ENCODE measurements at regions not wholly inside any gene's neighbourhood (a gene's known extent, or its start where the extent isn't known, plus 50 kb on each side); places are given as distances from the start of the nearest gene placed in this dataset.
"Not testable (repeated sequence)": the region's sequence is repeated elsewhere in the genome, so short reads cannot be mapped to it uniquely, and the experiment has no call there.

DNA sequence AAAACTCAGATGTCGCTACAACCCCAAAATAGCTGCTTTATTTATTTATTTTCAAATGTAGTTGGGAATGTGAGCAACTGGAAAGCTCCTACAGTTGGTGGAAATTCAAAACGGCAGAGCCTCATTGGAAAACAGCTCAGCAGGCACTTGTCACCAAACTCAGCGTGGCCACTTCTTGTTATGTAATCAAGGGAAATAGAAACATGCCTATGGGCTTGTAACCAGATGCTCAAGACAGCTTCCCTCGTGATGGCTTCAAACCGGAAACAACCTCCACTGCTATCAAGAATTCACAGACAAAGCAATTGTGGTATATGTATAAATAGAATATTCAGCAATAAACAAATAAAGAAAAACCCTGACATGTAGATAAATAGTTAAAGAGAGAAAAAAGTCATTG, 627.8 kb upstream of the SLC10A2 start:
- no peak for DNase-seq (ENCODE audit: low read depth in 2 of 2)

DNA sequence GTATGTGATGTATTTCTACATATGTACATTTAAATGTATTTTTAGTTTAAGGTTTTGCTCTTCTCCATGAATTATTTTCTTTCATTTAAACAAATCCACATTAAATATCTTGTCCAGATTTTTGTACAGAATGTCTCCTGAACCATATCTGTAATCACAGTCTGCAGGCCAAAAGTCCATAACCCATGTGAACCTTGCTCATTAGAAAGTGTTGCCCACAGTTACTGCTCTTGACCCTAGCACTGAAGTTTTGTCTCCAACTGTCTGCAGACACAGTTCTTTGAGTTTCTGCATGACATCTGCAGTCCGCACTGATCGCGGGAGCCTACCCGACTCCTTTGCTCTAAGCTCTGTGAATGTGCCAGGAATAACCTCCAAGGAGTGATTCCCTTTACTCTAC, 626.2 kb upstream of the SLC10A2 start:
- DNase-seq (ENCODE audit: low read depth in 2 of 2), result no peak

DNA sequence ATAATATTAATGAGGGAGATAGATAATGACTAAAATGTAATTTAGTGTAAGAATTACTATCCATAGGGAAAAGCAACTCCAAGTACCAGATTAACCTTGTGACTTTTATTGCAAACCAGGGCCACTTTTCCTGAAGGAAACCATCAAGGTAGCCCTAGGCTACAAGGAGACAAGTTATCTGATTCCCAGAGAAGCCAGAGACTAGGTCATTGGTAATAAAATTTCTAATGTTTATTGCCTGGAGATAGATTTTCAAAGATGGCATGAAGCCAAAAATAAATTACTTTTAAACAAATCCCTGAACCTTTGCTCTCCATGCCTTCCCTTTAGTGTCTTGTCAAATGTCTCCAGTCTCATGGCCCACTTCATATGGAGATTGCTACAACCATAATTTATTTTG, 610.1 kb upstream of the SLC10A2 start:
- DNase-seq (ENCODE audit: low read depth in 2 of 2), result no peak

DNA sequence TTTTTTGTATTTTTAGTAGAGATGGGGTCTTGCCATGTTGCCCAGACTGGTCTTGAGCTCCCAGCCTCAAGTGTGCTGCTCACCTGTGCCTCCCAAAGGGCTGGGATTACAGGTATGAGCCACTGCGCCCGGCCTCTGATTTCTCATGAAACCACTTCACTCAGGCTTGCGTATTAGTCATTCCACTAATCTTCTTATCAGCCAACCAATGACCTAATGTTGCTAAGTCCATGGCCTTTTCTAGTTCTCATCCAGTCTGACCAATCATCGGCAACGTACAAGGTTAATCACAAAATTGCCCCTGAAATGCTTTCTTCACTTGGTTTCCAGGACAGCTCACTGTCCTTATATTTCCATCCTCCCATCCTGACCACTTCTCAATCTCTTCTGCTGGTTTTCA, 605.3 kb upstream of the SLC10A2 start:
- DNase-seq (ENCODE audit: low read depth in 2 of 2), result no peak

DNA sequence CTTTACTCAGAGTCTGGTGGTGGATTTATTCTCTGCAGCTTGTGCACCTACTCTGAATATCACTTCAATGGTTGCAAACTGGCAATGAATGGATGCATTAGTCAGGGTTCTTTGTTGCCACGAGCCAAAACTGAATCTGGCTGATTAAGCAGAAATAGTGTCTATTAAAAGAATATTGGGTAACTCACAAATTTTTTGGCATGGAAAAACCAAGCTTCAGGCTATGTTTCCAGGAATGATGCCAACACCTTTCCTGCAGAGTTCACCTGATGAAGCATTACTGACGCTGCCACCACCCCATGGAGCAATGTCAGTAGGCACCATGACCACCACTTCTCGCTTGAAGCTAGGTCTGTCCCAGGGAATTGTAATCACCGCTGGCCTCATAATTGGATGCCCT, 597.8 kb upstream of the SLC10A2 start:
- no peak for DNase-seq (ENCODE audit: low read depth in 2 of 2)

DNA sequence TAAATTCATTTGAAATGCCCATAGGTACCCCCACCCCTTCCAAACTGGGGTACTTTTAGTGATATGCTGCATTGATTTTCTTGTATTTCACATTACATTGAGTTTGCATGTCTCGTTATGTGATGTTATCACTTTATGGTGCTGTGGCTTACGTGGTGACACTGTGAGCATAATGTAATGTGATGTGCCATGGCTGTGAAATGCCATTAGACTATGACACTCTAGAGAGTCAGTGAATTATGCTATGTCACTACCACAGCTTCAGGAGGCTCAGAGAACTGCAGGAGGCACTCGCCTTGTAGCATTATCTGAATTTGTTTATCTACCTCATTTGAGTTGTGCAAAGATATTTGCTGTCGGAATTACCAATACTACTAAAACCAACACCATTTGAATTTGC, 590.1 kb upstream of the SLC10A2 start:
- DNase-seq (ENCODE audit: low read depth in 2 of 2), result no peak

DNA sequence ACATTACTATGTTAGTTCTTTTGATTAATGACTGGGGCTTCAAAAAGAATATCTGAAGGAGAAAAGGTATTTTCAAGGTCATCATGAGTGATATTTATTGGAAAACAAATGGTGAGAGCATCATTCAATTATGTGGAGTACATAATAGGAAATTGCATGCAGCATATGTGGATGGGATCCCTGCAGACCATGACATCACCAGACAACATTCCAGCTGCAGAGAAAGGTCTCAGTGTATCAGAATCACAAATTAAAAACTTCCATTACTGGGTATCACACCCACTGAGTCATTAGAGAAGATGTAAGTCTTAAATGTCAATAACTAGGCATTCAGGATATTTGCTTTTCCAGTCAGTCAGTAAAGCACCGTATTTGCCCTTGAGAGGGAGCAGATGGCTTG, 574.4 kb upstream of the SLC10A2 start:
- DNase-seq (ENCODE audit: low read depth in 2 of 2), result no peak

DNA sequence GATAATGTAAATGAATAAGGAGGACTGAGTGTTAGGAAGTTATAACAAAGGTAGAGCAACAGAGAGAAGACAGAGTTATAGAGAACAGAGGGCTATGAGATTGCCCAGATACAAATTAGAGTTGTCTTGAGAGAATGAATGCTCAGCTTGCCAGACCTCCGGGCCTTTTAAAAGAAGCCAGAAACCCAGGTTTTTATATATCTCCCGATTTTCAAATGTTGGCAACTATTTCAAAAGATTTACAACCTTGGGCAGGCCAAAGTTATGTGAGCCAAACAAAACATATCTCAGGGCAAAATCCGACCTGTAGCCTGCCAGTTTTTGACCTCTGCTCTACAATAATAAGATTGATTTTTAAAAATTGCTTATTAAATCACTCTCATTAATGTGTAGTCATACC, 573.1 kb upstream of the SLC10A2 start:
- no peak for DNase-seq (ENCODE audit: low read depth in 2 of 2)

DNA sequence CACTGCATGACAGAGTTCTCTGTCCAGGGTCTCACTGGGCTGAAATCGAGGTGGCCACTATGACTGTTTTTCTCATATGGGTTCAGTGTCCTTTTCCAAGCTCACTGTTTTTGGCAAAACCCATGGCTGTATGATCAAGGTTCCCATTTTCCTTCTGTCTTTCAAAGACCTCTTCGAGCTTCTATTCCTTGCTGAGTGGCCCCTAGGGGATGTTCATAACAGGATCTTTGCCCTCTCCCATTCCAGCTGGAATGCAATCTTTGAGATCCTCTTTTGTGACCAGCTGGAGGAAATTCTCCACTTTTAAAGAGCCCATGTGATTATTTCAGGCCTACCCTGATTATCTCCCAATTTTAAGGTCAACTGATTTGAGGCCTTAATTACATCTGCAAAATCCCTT, 572.5 kb upstream of the SLC10A2 start:
- no peak for DNase-seq (ENCODE audit: low read depth in 2 of 2)

DNA sequence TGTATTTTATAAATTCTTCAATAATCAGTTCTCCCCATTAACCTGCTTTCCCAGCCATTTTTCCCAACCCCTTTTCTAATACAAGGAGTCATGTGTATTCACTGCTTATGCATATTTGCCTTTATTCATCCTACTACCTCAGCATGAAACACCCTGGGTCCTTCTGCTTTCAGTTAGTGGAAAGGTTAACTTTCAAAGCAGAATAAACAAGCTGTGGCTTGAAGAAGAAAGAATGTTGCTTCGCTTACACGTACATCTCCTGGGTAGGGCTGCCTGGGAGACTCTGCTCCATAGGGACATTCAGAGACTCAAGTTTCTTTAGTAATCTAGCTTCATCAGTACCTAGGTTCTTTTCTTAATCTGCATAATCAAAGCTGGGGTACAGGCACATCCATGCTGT, 567.8 kb upstream of the SLC10A2 start:
- DNase-seq (ENCODE audit: low read depth in 2 of 2), result no peak

DNA sequence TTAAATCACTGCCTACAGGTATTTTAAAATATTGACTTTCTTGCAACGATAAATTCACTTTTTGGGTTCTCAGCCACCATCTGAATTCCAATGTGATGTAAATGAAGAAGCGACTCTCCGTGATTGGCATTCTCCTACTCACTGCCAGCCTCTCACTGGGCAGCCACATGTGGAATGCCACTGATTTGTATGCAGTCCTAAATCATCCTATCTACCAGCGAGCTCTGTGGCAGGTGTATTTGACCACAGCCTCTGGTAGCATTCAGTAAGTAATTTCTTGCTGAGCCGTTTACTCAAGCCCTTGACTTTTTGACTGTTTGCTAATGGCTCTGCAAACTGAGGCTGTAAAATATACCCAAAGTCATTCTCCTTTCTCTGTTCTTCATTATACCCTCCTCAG, 559.0 kb upstream of the SLC10A2 start:
- no peak for DNase-seq (ENCODE audit: low read depth in 2 of 2)

DNA sequence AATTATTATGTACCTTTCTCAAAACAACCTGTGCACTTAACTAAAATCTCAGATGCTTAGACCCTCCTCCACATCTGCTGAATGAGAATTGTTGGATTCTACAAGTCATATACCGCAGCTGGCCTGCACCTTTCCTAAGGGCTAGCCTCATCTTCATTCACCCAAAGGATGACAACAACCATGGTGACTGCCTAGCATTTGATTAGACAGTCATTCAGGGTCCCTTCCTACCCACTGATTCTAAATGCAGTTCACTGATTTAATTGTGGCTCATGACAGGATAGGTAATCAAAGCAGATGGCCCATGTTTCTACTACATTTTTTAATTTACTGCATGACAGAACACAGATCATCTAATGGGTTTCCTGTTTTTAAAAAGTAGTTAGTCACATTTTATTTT, 551.9 kb upstream of the SLC10A2 start:
- DNase-seq (ENCODE audit: low read depth in 2 of 2), result no peak

DNA sequence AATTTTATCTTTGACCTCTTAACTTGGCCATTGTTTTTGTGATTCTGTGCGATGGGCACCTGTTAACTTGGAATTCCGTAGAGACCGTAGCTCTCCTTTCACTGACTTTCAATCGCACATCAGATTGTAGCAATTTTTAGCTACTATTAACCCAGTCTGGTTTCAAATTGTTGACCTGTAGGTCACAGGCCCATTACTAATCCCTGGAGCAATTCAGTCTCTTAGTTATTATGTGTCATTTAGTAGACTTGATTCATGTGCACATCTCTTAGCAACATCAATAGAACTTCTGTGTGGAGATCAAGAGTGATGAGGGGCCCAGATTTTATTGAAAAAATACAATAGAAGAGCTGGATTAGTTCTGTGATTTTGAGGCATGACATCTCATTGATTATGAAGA, 549.6 kb upstream of the SLC10A2 start:
- no peak for DNase-seq (ENCODE audit: low read depth in 2 of 2)

DNA sequence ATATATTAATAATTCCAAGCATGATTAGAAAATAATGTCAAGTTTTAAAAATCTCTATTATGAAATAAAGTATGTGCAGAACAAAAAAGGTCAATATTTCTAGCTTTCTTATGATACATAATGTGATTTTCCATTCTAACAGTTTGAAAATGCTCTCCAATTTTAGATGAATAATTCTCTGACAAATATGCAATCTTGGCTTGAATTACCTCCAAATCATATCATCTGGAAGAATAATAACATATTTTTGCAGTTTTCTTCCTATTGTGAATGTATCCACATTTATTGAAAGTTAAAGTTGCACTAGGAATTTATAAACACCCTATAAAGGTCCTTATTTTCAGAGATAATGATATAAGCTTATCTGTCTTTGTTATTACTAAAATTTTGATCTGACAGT, 548.5 kb upstream of the SLC10A2 start:
- DNase-seq (ENCODE audit: low read depth in 2 of 2), result no peak

DNA sequence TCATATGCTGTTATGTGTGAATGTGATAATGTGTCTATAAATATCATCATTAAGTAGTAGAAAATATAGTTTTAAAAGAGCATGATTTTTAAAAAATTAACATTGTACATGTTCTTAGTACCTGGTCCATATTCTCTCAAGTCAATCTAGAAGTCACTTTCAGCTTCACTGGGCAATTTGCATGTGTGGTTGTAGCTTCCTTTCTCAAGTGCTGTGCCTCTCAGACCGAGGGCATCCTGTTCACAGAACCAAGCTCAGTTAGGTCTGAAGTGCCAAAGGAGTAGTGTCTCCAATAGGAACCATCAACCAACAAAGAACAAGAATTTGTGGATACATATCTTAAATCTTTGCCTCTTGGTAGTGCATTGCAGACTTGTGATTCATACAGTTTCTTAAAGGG, 541.8 kb upstream of the SLC10A2 start:
- DNase-seq (ENCODE audit: low read depth in 2 of 2), result no peak

DNA sequence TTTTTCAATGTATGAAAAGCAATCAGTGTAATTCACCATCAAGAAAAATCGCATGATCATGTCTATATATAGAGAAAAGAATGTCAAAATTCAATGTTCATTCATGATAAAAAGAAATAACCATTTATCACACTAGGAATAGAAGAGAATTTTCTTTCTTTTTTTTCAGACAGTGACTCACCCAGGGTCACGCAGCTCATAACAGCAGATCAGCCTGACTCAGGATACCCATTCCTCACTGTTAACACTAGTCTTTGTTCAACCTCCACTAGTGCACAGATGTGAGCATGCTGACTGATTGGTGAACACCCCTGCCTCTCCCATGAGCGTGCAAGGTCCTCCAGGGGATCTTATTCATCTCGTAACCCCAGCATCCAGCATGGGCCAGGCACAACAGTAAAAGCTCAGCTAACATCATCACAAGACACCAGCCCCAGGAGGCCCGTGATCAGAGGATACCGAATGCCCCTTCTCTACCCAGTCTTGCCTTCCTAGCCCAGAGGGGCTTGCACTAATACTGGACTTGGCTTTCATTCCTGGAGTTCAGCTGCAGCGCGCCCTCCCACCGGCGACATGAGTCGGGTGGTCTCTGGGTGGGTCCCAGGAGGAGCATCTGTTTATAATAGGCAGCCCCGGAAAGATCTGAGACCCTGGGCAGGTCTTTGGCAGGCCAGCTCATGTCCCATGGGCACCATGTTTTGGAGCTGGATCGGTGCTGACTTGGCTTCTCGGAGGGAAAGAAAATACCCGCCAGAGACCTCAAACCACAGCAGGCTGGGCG, 539.5 kb upstream of the SLC10A2 start:
- no peak for DNase-seq (ENCODE audit: low read depth in 2 of 2)

DNA sequence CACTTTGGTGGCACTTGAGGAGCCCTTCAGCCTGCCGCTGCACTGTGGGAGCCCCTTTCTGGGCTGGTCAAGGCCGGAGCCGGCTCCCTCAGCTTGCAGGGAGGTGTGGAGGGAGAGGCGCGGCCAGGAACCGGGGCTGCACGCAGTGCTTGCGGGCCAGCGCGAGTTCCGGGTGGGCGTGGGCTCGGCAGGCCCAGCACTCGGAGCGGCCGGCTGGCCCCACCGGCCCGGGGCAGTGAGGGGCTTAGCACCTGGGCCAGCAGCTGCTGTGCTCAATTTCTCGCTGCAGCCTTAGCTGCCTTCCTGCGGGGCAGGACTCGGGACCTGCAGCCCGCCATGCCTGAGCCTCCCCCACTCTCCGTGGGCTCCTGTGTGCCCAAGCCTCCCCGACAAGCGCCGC, 533.7 kb upstream of the SLC10A2 start:
- DNase-seq (ENCODE audit: low read depth in 2 of 2), result not testable (repeated sequence)

DNA sequence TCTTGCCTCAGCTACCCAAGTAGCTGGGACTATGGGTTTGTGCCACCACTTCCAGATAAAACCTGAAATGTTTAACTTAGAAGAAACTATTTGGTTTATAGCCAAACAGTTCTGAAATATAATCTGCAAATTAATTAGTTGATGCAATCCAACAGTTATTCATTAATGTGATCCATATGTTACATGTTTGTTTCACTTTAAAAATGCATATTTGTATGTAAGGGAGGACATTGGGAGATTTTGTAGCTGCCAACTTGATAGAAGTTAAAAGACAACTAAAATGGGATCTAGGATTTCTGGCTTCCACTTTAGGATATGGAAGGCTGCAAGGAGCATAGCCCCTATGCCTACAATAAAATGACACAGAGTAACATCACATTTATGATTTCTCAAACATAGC, 532.5 kb upstream of the SLC10A2 start:
- no peak for DNase-seq (ENCODE audit: low read depth in 2 of 2)

DNA sequence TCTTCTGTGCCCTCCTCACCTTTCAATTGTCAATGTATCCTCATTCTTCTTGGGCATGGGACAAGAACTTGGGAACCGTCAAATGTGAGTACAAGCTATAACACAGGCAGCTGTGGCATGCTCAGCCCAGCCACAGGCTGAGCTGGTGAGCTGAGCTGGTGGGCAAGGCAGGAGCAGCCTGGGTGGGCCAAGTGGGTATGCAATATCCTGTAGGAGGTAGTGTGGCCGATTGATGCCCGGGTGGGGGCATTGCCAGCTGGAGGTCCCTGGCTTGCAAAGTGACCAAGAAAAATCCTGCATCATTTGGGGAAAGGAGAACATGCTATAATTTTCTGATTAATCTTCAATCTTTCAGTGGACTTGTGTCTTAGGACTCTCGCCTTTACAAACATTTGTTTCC, 507.2 kb upstream of the SLC10A2 start:
- DNase-seq (ENCODE audit: low read depth in 2 of 2), result no peak

DNA sequence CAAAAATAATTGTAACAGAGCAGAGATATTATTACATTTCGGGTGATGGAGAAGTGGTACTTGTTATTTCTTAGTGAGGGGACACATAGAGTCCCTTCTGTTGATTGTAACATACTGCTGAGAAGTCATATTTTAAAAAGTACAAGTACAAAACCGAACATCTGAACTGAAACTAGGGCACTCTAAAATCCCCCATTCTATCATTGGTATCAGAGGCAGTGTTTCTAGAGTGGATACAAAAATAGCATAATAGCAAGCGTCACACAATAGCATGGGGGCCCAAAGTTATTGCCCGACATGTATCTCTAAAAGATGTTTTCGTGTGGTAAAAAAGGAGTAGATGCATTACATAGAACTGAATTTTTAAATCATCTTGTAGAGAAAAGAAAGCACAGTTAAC, 502.1 kb upstream of the SLC10A2 start:
- no peak for DNase-seq (ENCODE audit: low read depth in 2 of 2)

DNA sequence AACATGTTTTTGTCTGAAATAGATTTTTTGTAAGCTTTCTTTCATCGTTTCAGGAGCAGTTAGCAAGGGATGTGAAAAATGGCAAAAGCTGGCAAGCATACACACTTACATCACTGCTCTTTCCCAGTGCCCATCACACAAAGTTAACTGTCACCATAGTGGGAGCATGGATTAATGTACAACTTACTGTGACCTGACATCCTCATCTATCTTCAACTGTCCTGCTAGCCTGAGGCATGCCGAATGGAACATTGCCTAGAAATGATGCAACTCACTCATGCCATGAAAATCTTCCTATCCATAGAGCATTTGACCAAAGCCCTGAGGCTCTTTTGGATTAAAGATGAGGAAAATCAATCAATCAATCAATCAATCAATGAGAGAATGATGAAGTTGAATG, 491.7 kb upstream of the SLC10A2 start:
- DNase-seq (ENCODE audit: low read depth in 2 of 2), result no peak

DNA sequence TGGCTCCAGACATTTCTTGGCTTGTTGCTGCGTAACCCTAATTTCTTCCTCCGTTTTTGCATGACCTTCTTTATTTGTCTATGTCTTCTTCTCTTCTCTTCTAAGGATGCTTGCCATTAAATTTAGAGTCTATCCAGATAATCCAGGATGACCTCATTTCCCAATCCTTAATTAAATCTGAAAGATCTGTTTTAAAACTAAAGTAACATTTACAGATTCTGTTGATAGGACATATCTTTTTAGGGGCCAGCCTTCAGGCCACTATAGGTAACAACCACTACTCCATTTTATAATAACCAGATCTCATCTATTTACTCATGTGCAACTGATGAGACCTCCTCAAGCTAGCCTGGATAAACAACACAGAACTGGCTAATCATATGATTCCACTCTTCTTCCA, 490.5 kb upstream of the SLC10A2 start:
- DNase-seq (ENCODE audit: low read depth in 2 of 2), result no peak

DNA sequence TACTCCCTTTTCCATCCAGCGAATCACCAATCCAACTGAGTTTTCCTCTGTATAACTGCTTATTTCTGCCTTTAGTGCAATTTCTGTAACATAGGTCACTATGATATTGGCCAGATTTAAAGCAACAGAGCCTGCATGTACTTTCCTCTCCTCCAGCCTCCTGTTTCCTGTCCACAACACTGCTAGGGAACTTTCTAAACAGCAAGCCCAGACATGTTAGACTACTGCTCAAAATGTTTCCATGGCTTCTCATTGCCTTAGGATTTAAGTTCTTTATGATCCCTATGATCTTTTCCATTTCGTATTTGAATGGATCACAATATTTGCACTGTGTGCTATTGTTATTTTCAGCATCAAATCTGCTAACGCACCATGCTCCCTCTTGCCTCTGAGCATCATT, 481.7 kb upstream of the SLC10A2 start:
- no peak for DNase-seq (ENCODE audit: low read depth in 2 of 2)

DNA sequence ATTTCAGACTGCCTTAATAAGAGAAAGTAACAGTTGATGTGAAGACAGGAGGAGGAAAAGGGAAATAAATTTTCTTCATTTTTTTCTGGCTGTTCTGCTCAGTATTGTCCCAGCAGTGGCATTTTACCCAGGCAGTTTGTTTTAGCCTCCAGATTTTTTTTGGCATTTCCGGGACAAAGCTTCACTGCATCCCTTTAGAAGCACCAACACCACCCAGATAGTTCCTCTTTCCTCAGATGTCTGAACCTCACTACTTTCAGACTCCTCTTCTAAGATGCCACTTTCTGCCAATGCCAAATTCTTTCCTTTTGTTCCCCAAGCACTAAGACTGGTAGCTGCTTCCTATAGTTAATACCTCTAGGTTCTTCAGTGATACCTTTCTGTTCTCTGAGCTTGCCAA, 480.1 kb upstream of the SLC10A2 start:
- DNase-seq (ENCODE audit: low read depth in 2 of 2), result no peak
